ENCODE measurements at regions not wholly inside any gene's neighbourhood (a gene's known extent, or its start where the extent isn't known, plus 50 kb on each side); places are given as distances from the start of the nearest gene placed in this dataset.

- TF ChIP-seq MAX (IDR thresholded peaks at IDR 0.05; ENCODE audit: insufficient read depth, insufficient read length) (no peak), POLR2A (IDR thresholded peaks at IDR 0.05; ENCODE audit: low read depth, low read length) (no peak), CTCF (IDR thresholded peaks at IDR 0.05; ENCODE audit: extremely low read depth in 1 of 2, insufficient read depth in 1 of 2, low read depth in 1 of 2, low read length in 2 of 2) (no peak), POLR2AphosphoS5 (IDR thresholded peaks at IDR 0.05; ENCODE audit: insufficient read depth, low read depth, low read length) (no peak), JUN (IDR thresholded peaks at IDR 0.05; ENCODE audit: borderline replicate concordance, insufficient read depth, insufficient read length, low read depth) (no peak), EZH2 (IDR thresholded peaks at IDR 0.05; ENCODE audit: borderline replicate concordance, low read depth, low read length, severe bottlenecking) (no peak), FOS (IDR thresholded peaks at IDR 0.05; ENCODE audit: borderline replicate concordance, insufficient read depth, low read length) (no peak), GATA2 (IDR thresholded peaks at IDR 0.05; ENCODE audit: insufficient read depth, insufficient read length, low read depth, low read length) (no peak)
These were observed 287.3 kb upstream of the FLRT2 start for GRCh38 chr14:85242666-85243065.
